ENCODE measurements at regions not wholly inside any gene's neighbourhood (a gene's known extent, or its start where the extent isn't known, plus 50 kb on each side); places are given as distances from the start of the nearest gene placed in this dataset.

DNA sequence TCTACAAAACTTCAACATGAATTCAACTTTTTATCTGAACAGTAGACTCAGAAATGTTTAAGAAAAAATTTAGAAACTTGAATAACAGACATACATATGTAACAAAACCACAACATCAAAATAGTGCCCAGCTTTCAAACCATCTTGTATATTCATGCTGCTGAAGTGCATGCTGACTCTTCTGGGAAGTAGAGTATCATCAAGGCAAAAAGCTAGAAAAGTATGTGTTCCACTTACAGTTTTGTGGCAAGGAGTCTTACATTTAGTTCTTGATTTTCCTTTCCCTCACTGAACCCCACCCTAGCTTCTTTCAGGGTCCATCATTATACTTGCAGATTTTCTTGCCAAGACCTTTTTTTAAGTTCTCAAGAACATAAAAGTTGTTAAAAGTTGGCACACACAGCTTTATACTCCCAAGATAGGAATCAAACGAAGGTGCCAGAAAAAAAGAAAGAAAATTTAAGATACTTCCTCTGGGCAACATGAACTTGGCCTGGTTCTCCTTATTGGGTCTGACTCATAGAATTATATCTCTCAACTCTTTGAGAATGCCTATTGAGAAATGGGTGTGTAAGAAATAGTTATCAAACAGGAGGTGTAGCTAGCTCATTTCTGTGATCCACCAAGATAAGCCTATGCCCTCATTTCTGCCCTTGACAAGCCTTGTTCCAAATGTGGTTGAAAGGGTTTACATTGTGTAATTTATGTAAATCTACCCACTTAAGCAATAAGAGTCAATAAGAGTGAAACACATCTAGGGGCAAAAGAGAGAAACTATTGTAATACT, 667.6 kb upstream of the ACVR2A start:
- in situ Hi-C loops (cut with HindIII; ENCODE audit: low pct_ligation_motif_present, low sequenced_read_pairs), result no loop called here
- H3K27ac ChIP-seq, result no peak overlapping the region
- DNase-seq, result no peak
- no peaks in the 10 kb centered on the region for H3K27me3 ChIP-seq (replicated peaks)
- H3K4me3 ChIP-seq (ENCODE audit: low read depth, low read length), result no peak overlapping the region
- H3K36me3 ChIP-seq (replicated peaks), result no peaks in the 10 kb centered on the region
- TF ChIP-seq CTCF (IDR thresholded peaks at IDR 0.05; ENCODE audit: low read depth, low read length, missing control alignments), result no peak

DNA sequence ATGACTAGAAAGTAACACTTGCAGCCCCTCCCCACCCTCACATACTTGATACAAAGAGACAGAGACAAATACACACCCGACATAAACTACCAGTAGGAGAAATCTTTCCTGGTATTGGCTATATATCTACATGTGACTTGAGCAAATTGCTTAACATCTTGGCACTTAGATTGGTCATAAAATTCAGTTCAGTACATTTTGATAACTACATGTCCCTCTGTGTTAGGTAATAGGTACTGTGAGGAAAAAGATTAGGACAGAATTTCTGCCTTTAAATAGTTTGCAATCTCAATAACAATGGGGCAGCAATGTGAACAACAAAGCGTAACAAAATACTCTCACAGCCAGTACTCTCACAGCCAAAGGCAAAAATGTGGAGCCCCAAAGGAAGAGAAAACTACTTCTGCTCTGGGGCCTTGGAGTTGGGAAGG, 670.0 kb upstream of the ACVR2A start:
- H3K36me3 ChIP-seq (replicated peaks), result no peaks in the 10 kb centered on the region
- no peak overlapping the region for H3K27ac ChIP-seq
- H3K27me3 ChIP-seq (replicated peaks), result no peaks in the 10 kb centered on the region
- no peak overlapping the region for H3K4me3 ChIP-seq (ENCODE audit: low read depth, low read length)
- no peak for TF ChIP-seq CTCF (IDR thresholded peaks at IDR 0.05; ENCODE audit: low read depth, low read length, missing control alignments)
- in situ Hi-C loops (cut with HindIII; ENCODE audit: low pct_ligation_motif_present, low sequenced_read_pairs), result no loop called here
- DNase-seq, result no peak

GRCh38 chr2:147173798-147174197, 671.0 kb upstream of the ACVR2A start:
- DNase-seq, result no peak
- Histone ChIP-seq H3K36me3 (replicated peaks) (no peaks in the 10 kb centered on the region), H3K4me3 (ENCODE audit: low read depth, low read length) (no peak overlapping the region), H3K27ac (no peak overlapping the region), H3K27me3 (replicated peaks) (no peaks in the 10 kb centered on the region)
- no peak for TF ChIP-seq CTCF (IDR thresholded peaks at IDR 0.05; ENCODE audit: low read depth, low read length, missing control alignments)
- in situ Hi-C loops (cut with HindIII; ENCODE audit: low pct_ligation_motif_present, low sequenced_read_pairs), result no loop called here

DNA sequence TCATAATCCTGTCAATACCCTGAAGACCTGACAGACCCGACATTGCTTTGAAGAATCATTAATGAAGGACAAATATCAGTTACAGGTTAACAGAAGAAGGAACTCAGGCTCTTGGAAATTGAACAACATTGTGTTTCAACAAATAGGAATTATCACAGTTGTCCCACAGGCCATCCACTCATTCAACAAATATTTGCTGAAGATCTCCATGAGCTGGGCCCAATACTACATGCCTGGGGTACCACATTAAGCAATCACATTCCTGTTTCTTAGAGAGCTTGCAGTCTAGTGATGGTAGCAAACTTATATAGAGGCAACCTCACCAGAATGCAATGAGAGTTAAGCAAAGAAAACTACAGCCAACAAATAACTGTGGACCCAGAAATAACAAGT, 671.6 kb upstream of the ACVR2A start:
- Histone ChIP-seq H3K4me3 (ENCODE audit: low read depth, low read length) (no peak overlapping the region), H3K36me3 (replicated peaks) (no peaks in the 10 kb centered on the region), H3K27ac (no peak overlapping the region), H3K27me3 (replicated peaks) (no peaks in the 10 kb centered on the region)
- no peak for DNase-seq
- in situ Hi-C loops (cut with HindIII; ENCODE audit: low pct_ligation_motif_present, low sequenced_read_pairs), result no loop called here
- TF ChIP-seq CTCF (IDR thresholded peaks at IDR 0.05; ENCODE audit: low read depth, low read length, missing control alignments), result no peak

- Histone ChIP-seq H3K4me3 (ENCODE audit: low read depth, low read length) (no peak overlapping the region), H3K27me3 (replicated peaks) (no peaks in the 10 kb centered on the region), H3K27ac (no peak overlapping the region), H3K36me3 (replicated peaks) (no peaks in the 10 kb centered on the region)
- in situ Hi-C loops (cut with HindIII; ENCODE audit: low pct_ligation_motif_present, low sequenced_read_pairs), result no loop called here
- DNase-seq, result no peak
- TF ChIP-seq CTCF (IDR thresholded peaks at IDR 0.05; ENCODE audit: low read depth, low read length, missing control alignments), result no peak
Observed at GRCh38 chr2:147172493-147173188, 672.2 kb upstream of the ACVR2A start.
